CD4-positive, CD25-positive, alpha-beta regulatory T cell (primary cell): ENCODE measurements at regions not wholly inside any gene's neighbourhood (a gene's known extent, or its start where the extent isn't known, plus 50 kb on each side); places are given as distances from the start of the nearest gene placed in this dataset.
"Not testable (repeated sequence)": the region's sequence is repeated elsewhere in the genome, so short reads cannot be mapped to it uniquely, and the experiment has no call there.

Source experiments
- ATAC-seq, 2 donors: fragments of 150-1000 bp; cut with Tn5 transposase; one replicate each; pipeline ENCODE4 v1.10.0; 2021; ENCODE audit warnings: low read depth in 2 of 2, moderate number of reproducible peaks in 2 of 2, moderate library complexity in 1 of 2
- DNase-seq, 3 donors: peaks; one replicate each; pipeline versions ENCODE4 v3.0.0 to v3.0.0-alpha.2; 2012 to 2022; ENCODE audit warnings: mixed read lengths in 1 of 3
- H3K27ac ChIP-seq: one replicate; pipeline ENCODE4 v1.7.0; 2013; ENCODE audit warnings: mild to moderate bottlenecking, low read length; ENCODE audit not compliant: insufficient read depth, poor library complexity, severe bottlenecking
- H3K27me3 ChIP-seq: one replicate; pipeline ENCODE4 v1.7.0; 2013; ENCODE audit warnings: low read length; ENCODE audit not compliant: control insufficient read depth, insufficient read depth
- H3K36me3 ChIP-seq: one replicate; pipeline ENCODE4 v1.7.0; 2013; ENCODE audit warnings: mild to moderate bottlenecking, low read length, moderate library complexity; ENCODE audit not compliant: control insufficient read depth, insufficient read depth
- H3K4me1 ChIP-seq: 2 replicates; pipeline ENCODE4 v1.7.0; 2013; ENCODE audit warnings: mild to moderate bottlenecking, low read length; ENCODE audit not compliant: insufficient read depth, control insufficient read depth, poor library complexity, severe bottlenecking
- H3K4me3 ChIP-seq: one replicate; pipeline ENCODE4 v1.7.0; 2013; ENCODE audit warnings: low read depth, mild to moderate bottlenecking, low read length, moderate library complexity
- H3K9me3 ChIP-seq, 2 experiments: 1 replicate in 1 of 2; 2 replicates in 1 of 2; pipeline ENCODE4 v1.7.0; 2013; ENCODE audit warnings: low read length in 2 of 2, mild to moderate bottlenecking in 1 of 2, moderate library complexity in 1 of 2; ENCODE audit not compliant: control insufficient read depth in 2 of 2
- H3K27ac Mint-ChIP-seq, 3 donors: one replicate each; pipeline ENCODE4 v1.8.0; 2020 to 2022; ENCODE audit warnings: mild to moderate bottlenecking in 3 of 3, mixed read lengths in 3 of 3, moderate library complexity in 2 of 3
- H3K27me3 Mint-ChIP-seq: one replicate; pipeline ENCODE4 v1.8.0; 2022; ENCODE audit warnings: mild to moderate bottlenecking, mixed read lengths
- H3K36me3 Mint-ChIP-seq: one replicate; pipeline ENCODE4 v1.8.0; 2020; ENCODE audit warnings: mixed read lengths
- H3K4me1 Mint-ChIP-seq, 4 donors: one replicate each; pipeline ENCODE4 v1.8.0; 2020 to 2022; ENCODE audit warnings: mixed read lengths in 4 of 4, mild to moderate bottlenecking in 1 of 4
- H3K4me3 Mint-ChIP-seq, 4 donors: one replicate each; pipeline ENCODE4 v1.8.0; 2020 to 2022; ENCODE audit warnings: mild to moderate bottlenecking in 4 of 4, mixed read lengths in 4 of 4, moderate library complexity in 3 of 4
- H3K9me3 Mint-ChIP-seq, 7 donors: one replicate each; pipeline ENCODE4 v1.8.0; 2020 to 2022; ENCODE audit warnings: mixed read lengths in 7 of 7, mild to moderate bottlenecking in 3 of 7, moderate library complexity in 2 of 7

- no peak overlapping the region for H3K4me3 Mint-ChIP-seq
- peaks cover 0 to 3% (median 0%) of the 10 kb centered on the region in 7 donors for H3K9me3 Mint-ChIP-seq
- H3K4me3 ChIP-seq = no peak overlapping the region
- no peaks in the 10 kb centered on the region for H3K4me1 Mint-ChIP-seq
- no peaks in the 10 kb centered on the region for H3K36me3 ChIP-seq
- no peaks in the 10 kb centered on the region for H3K4me1 ChIP-seq
- H3K36me3 Mint-ChIP-seq = no peaks in the 10 kb centered on the region
- no peak for ATAC-seq
- no peaks in the 10 kb centered on the region for H3K27me3 ChIP-seq
- H3K9me3 ChIP-seq = no peaks in the 10 kb centered on the region
- H3K27ac ChIP-seq = no peak overlapping the region
- H3K27ac Mint-ChIP-seq = no peak overlapping the region
- no peak for DNase-seq
- peaks cover 4% of the 10 kb centered on the region for H3K27me3 Mint-ChIP-seq
These were observed 107.7 kb upstream of the FOXA2 start for GRCh38 chr20:22692119-22692475.

GRCh38 chr20:22692620-22693019 lies 108.2 kb upstream of the FOXA2 start:
- not testable (repeated sequence) for ATAC-seq, H3K27ac Mint-ChIP-seq

GRCh38 chr20:22696759-22697158 lies 112.4 kb upstream of the FOXA2 start:
- H3K27me3 Mint-ChIP-seq = no peaks in the 10 kb centered on the region
- no peak for DNase-seq
- ATAC-seq = no peak
- H3K4me3 ChIP-seq = no peak overlapping the region
- H3K4me3 Mint-ChIP-seq = no peak overlapping the region
- no peak overlapping the region for H3K27ac Mint-ChIP-seq
- no peaks in the 10 kb centered on the region for H3K36me3 Mint-ChIP-seq
- H3K9me3 ChIP-seq = no peaks in the 10 kb centered on the region
- H3K27me3 ChIP-seq = no peaks in the 10 kb centered on the region
- no peaks in the 10 kb centered on the region for H3K4me1 Mint-ChIP-seq
- no peak overlapping the region for H3K27ac ChIP-seq
- no peaks in the 10 kb centered on the region for H3K36me3 ChIP-seq
- H3K4me1 ChIP-seq = no peaks in the 10 kb centered on the region
- peaks cover 0 to 4% (median 0%) of the 10 kb centered on the region in 7 donors for H3K9me3 Mint-ChIP-seq

More at GRCh38 chr20:22692620-22693019, 108.2 kb upstream of the FOXA2 start:
- H3K4me1 Mint-ChIP-seq, H3K4me3 Mint-ChIP-seq, H3K9me3 ChIP-seq, H3K4me3 ChIP-seq, H3K27me3 Mint-ChIP-seq, H3K27ac ChIP-seq, H3K36me3 ChIP-seq, H3K4me1 ChIP-seq, DNase-seq, H3K9me3 Mint-ChIP-seq, H3K36me3 Mint-ChIP-seq, H3K27me3 ChIP-seq: not testable (repeated sequence)

- H3K27ac Mint-ChIP-seq = no peak overlapping the region
- no peaks in the 10 kb centered on the region for H3K27me3 Mint-ChIP-seq
- no peak for ATAC-seq
- Histone ChIP-seq H3K27ac (no peak overlapping the region), H3K9me3 (no peaks in the 10 kb centered on the region), H3K36me3 (no peaks in the 10 kb centered on the region), H3K4me1 (no peaks in the 10 kb centered on the region), H3K27me3 (no peaks in the 10 kb centered on the region), H3K4me3 (no peak overlapping the region)
- H3K4me3 Mint-ChIP-seq = no peak overlapping the region
- no peak for DNase-seq
- peaks cover 0 to 8% (median 0%) of the 10 kb centered on the region in 7 donors for H3K9me3 Mint-ChIP-seq
- no peaks in the 10 kb centered on the region for H3K4me1 Mint-ChIP-seq
- H3K36me3 Mint-ChIP-seq = no peaks in the 10 kb centered on the region
These were observed 114.0 kb upstream of the FOXA2 start for GRCh38 chr20:22698259-22698842.

GRCh38 chr20:22699396-22699795 lies 115.0 kb upstream of the FOXA2 start:
- Histone ChIP-seq H3K4me1 (no peaks in the 10 kb centered on the region), H3K4me3 (no peak overlapping the region), H3K36me3 (no peaks in the 10 kb centered on the region), H3K27me3 (no peaks in the 10 kb centered on the region), H3K27ac (no peak overlapping the region), H3K9me3 (no peaks in the 10 kb centered on the region)
- peaks cover 0 to 8% (median 0%) of the 10 kb centered on the region in 7 donors for H3K9me3 Mint-ChIP-seq
- H3K27ac Mint-ChIP-seq = no peak overlapping the region
- no peaks in the 10 kb centered on the region for H3K27me3 Mint-ChIP-seq
- no peak overlapping the region for H3K4me3 Mint-ChIP-seq
- no peak for DNase-seq
- no peaks in the 10 kb centered on the region for H3K36me3 Mint-ChIP-seq
- H3K4me1 Mint-ChIP-seq = no peaks in the 10 kb centered on the region
- ATAC-seq = no peak

GRCh38 chr20:22700367-22700766 lies 116.0 kb upstream of the FOXA2 start:
- DNase-seq = no peak
- Histone ChIP-seq H3K36me3 (no peaks in the 10 kb centered on the region), H3K4me1 (no peaks in the 10 kb centered on the region), H3K27ac (no peak overlapping the region), H3K27me3 (no peaks in the 10 kb centered on the region), H3K4me3 (no peak overlapping the region), H3K9me3 (no peaks in the 10 kb centered on the region)
- Mint-ChIP-seq H3K36me3 (no peaks in the 10 kb centered on the region), H3K4me1 (no peaks in the 10 kb centered on the region), H3K4me3 (no peak overlapping the region), H3K27me3 (no peaks in the 10 kb centered on the region), H3K27ac (no peak overlapping the region), H3K9me3 (peaks cover 0 to 8% (median 0%) of the 10 kb centered on the region in 7 donors)
- ATAC-seq = no peak

GRCh38 chr20:22701679-22702308 lies 117.4 kb upstream of the FOXA2 start:
- DNase-seq (no peak), ATAC-seq (no peak)
- no peaks in the 10 kb centered on the region for H3K36me3 Mint-ChIP-seq
- Histone ChIP-seq H3K27me3 (no peaks in the 10 kb centered on the region), H3K27ac (no peak overlapping the region), H3K36me3 (no peaks in the 10 kb centered on the region), H3K4me3 (no peak overlapping the region), H3K4me1 (no peaks in the 10 kb centered on the region), H3K9me3 (no peaks in the 10 kb centered on the region)
- H3K27ac Mint-ChIP-seq = no peak overlapping the region
- peaks cover 0 to 13% (median 3%) of the 10 kb centered on the region in 7 donors for H3K9me3 Mint-ChIP-seq
- H3K4me3 Mint-ChIP-seq = no peak overlapping the region
- H3K27me3 Mint-ChIP-seq = no peaks in the 10 kb centered on the region
- H3K4me1 Mint-ChIP-seq = no peaks in the 10 kb centered on the region

- H3K4me3 ChIP-seq = no peak overlapping the region
- Mint-ChIP-seq H3K4me3 (no peak overlapping the region), H3K4me1 (no peaks in the 10 kb centered on the region), H3K36me3 (no peaks in the 10 kb centered on the region), H3K27me3 (peaks cover 4% of the 10 kb centered on the region), H3K27ac (no peak overlapping the region), H3K9me3 (peaks cover 0 to 14% (median 3%) of the 10 kb centered on the region in 7 donors)
- H3K27ac ChIP-seq = no peak overlapping the region
- peaks cover 2% of the 10 kb centered on the region for H3K27me3 ChIP-seq
- no peaks in the 10 kb centered on the region for H3K4me1 ChIP-seq
- no peaks in the 10 kb centered on the region for H3K9me3 ChIP-seq
- no peaks in the 10 kb centered on the region for H3K36me3 ChIP-seq
- ATAC-seq (no peak), DNase-seq (no peak)
These were observed 119.5 kb upstream of the FOXA2 start for GRCh38 chr20:22703843-22704242.
